ENCODE measurements at regions not wholly inside any gene's neighbourhood (a gene's known extent, or its start where the extent isn't known, plus 50 kb on each side); places are given as distances from the start of the nearest gene placed in this dataset.

DNA sequence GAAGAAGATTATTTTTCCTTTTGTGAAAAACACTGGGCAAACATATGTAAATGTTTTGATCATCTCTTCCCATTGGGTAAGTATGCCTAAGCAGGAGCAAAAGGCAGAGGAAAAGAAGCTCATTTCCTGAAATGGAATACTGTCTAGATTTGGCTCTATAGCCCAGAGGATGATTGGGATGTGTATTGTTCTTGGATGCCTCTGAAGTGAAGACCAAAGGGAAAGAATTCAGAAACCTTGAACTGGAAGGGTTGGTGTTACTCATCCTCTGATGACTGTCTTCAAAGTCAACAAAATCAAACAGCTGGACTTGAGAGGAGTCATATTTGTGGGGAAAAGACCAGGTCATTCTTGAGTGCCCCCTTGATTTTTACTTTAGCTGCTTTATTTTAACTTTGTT, 112.6 kb upstream of the NT5C1B start:
- DNase-seq (ENCODE audit: low spot score) = no peak
- TF ChIP-seq, protein P1, sequence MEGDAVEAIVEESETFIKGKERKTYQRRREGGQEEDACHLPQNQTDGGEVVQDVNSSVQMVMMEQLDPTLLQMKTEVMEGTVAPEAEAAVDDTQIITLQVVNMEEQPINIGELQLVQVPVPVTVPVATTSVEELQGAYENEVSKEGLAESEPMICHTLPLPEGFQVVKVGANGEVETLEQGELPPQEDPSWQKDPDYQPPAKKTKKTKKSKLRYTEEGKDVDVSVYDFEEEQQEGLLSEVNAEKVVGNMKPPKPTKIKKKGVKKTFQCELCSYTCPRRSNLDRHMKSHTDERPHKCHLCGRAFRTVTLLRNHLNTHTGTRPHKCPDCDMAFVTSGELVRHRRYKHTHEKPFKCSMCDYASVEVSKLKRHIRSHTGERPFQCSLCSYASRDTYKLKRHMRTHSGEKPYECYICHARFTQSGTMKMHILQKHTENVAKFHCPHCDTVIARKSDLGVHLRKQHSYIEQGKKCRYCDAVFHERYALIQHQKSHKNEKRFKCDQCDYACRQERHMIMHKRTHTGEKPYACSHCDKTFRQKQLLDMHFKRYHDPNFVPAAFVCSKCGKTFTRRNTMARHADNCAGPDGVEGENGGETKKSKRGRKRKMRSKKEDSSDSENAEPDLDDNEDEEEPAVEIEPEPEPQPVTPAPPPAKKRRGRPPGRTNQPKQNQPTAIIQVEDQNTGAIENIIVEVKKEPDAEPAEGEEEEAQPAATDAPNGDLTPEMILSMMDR (IDR thresholded peaks at IDR 0.05; ENCODE audit: extremely low read depth, insufficient read depth, missing control alignments) = no peak
- in situ Hi-C loops (cut with MboI; ENCODE audit: low pct_unique_long_range_greater_than_20kb, low sequenced_read_pairs, unreplicated experiment) = no loop called here

DNA sequence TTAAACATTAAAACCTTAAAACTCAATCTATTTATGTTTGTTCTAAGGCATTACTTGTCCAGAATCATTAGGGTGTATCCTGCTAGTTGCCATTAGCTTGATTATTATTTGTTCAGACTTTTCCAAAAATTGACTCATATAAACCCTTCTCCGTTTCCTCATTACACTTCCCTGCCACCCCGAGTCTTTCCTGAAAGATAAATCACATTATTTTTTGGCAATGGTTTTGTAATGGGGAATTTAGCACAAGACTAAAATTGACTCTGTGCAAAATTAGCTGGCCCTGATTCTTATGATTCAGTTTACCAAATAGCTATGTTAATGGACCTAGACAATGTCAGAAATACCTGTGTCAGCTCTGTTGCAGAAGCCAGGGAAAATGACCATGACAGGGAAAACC, 112.2 kb upstream of the NT5C1B start:
- in situ Hi-C loops (cut with MboI; ENCODE audit: low pct_unique_long_range_greater_than_20kb, low sequenced_read_pairs, unreplicated experiment) = no loop called here

DNA sequence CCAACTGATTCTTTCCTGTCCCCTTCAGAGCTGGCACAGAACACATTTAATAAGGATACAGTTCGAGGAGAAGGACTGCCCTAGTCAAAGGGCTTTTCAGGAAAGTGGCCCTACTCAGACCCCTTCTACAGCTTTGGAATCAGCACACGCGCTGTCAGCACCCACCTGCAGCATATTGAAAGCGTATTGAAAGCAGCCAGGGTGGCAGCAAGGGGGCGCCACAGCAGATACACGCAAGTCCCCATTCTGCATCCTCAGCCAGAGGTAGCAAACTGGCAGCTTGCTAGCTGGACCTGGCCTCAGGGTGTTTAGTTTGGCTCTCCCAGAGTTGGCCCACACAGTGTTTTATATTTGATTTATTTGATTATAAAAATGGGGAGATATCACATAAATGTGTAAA, 101.0 kb upstream of the NT5C1B start:
- no peak for DNase-seq (ENCODE audit: low spot score)
- in situ Hi-C loops (cut with MboI; ENCODE audit: low pct_unique_long_range_greater_than_20kb, low sequenced_read_pairs, unreplicated experiment) = no loop called here
- TF ChIP-seq, protein P1 (IDR thresholded peaks at IDR 0.05; ENCODE audit: extremely low read depth, insufficient read depth, missing control alignments) = no peak

More for the DNA sequence above, 112.2 kb upstream of the NT5C1B start:
- DNase-seq (ENCODE audit: low spot score) = no peak
- TF ChIP-seq, protein P1 (IDR thresholded peaks at IDR 0.05; ENCODE audit: extremely low read depth, insufficient read depth, missing control alignments) = no peak

DNA sequence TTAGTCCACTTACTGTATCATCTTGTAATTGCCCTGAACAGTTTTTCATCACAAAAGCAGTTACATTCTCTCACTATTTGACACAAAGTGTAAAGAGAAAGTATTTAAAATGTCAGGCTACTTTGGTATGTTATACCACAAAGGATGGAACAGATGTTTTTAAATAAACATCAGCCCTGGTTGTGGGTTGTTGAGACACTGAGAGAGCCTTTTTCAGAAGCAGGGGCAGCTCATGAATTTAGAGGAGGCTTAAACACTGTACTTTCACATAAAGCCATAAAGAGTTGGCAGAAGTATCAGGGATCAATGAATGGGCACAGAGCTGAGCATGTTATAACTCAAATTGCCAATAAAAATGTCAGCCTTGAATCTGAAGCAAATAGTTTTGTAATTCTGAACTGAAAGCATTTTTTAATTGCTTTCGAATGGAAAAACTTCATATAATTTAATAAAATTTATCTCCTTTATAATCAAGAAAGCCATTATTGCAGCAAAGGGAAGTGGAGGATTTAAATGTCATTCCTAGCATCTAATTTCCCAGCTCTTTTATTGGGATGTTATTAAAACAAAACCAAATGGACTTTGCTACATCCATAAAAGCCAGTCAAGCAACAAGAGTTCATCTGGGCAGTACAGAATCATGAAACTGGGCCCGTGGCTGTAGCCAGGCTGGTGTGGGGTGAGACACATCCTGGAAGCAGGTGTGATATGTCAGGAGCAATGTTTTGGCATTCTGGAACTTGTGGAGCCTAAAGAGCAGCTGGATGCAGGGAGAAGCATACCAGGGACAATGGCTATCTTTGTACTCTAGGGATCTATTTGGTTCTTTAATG, 95.1 kb upstream of the NT5C1B start:
- TF ChIP-seq, protein P1 (IDR thresholded peaks at IDR 0.05; ENCODE audit: extremely low read depth, insufficient read depth, missing control alignments) = no peak
- DNase-seq (ENCODE audit: low spot score) = no peak
- in situ Hi-C loops (cut with MboI; ENCODE audit: low pct_unique_long_range_greater_than_20kb, low sequenced_read_pairs, unreplicated experiment) = no loop called here

DNA sequence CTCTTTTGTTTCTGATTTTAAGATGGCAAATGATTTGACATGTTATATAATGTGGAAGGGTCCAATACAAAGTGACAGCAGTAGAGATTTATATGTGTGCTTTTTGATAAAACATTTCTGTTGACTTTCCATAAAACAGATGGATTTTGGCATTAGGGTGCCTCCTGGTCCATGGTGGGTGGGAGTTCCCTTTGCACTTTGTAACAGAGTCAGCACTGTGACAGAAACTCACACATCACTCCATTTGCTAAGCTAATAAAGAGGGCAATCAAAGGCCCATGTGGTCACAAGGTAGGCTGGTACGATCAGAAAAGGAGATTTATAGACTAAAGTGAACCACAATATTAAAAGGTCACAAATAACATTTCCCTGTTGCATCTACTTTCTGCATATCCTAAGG, 93.3 kb upstream of the NT5C1B start:
- DNase-seq (ENCODE audit: low spot score) = no peak
- TF ChIP-seq, protein P1 (IDR thresholded peaks at IDR 0.05; ENCODE audit: extremely low read depth, insufficient read depth, missing control alignments) = no peak
- in situ Hi-C loops (cut with MboI; ENCODE audit: low pct_unique_long_range_greater_than_20kb, low sequenced_read_pairs, unreplicated experiment) = no loop called here

DNA sequence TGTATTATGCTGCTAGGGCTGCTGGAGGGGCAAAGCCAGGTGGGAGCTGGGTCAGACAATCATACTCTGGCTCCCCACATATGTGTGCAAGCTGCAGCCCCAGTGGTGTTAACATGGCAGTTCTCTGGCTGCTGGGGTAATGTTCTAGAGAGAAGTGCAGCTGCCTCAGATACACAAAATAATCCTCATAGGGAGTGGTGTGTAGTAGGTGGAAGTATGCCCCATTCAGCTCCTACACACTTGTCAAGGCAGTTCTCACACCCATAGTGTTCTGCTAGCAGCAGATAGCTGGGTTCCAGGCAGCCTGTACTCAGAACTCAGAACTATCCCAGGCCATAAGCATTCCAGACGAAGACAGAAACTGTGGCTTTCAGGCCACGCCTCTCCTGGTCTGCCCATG, 87.9 kb upstream of the NT5C1B start:
- DNase-seq (ENCODE audit: low spot score) = no peak
- TF ChIP-seq, protein P1 (IDR thresholded peaks at IDR 0.05; ENCODE audit: extremely low read depth, insufficient read depth, missing control alignments) = no peak
- in situ Hi-C loops (cut with MboI; ENCODE audit: low pct_unique_long_range_greater_than_20kb, low sequenced_read_pairs, unreplicated experiment) = no loop called here
